SK-N-SH (cell line): ENCODE measurements at regions not wholly inside any gene's neighbourhood (a gene's known extent, or its start where the extent isn't known, plus 50 kb on each side); places are given as distances from the start of the nearest gene placed in this dataset.

Experiments used
- CTCF ChIA-PET: fragments of 300-600, 350-600 bp; formaldehyde crosslinking; extraction: SDS; loops from one replicate; lab custom pipeline; 2021; lab: Yijun Ruan, JAX
- POLR2A ChIA-PET: fragments of 350-600 bp; sonication (Branson Sonifier 250); formaldehyde crosslinking; extraction: SDS; loops from one replicate; lab custom pipeline; 2020; ENCODE audit warnings: antibody characterized with exemption, inconsistent platforms; lab: Yijun Ruan, JAX
- DNase-seq: peaks from one replicate; pipeline ENCODE4 v3.0.0; 2012
- H2AFZ ChIP-seq: fragments of 200-600 bp; sonication (generic); 2 replicates; pipeline ENCODE4 v1.8.1; 2016; ENCODE audit warnings: antibody characterized with exemption, mild to moderate bottlenecking, low read depth
- H3F3A ChIP-seq: fragments of 200-600 bp; sonication (generic); replicated peaks from 2 replicates; pipeline ENCODE3; 2016; ENCODE audit warnings: antibody characterized with exemption, mild to moderate bottlenecking; ENCODE audit not compliant: insufficient read depth
- H3K27ac ChIP-seq, 2 experiments: fragments of 200-500 bp in 1 of 2; fragments of 200-600 bp in 1 of 2; sonication (Bioruptor generic) in 1 of 2; sonication (generic), shearing (Covaris generic) in 1 of 2; 2 replicates each; pipeline versions ENCODE4 v1.5.1 to v1.6.1; 2014 to 2016; ENCODE audit warnings: low read depth in 2 of 2, inconsistent platforms in 1 of 2, low read length in 1 of 2, mild to moderate bottlenecking in 1 of 2, mixed read lengths in 1 of 2
- H3K27me3 ChIP-seq: fragments of 200-600 bp; sonication (generic), shearing (Covaris generic); 2 replicates; pipeline ENCODE4 v1.6.1; 2016; ENCODE audit warnings: mixed run types; ENCODE audit not compliant: insufficient read depth
- H3K36me3 ChIP-seq, 2 experiments: fragments of 200-500 bp in 1 of 2; fragments of 200-600 bp in 1 of 2; sonication (Bioruptor generic) in 1 of 2; sonication (generic) in 1 of 2; replicated peaks in 1 of 2; 2 replicates each; pipeline versions ENCODE3 to v1.5.1; 2014 to 2016; ENCODE audit warnings: low read length in 1 of 2, mild to moderate bottlenecking in 1 of 2; ENCODE audit not compliant: insufficient read depth in 2 of 2, control insufficient read depth in 1 of 2
- H3K4me1 ChIP-seq, 2 experiments: fragments of 200-500 bp in 1 of 2; fragments of 200-600 bp in 1 of 2; sonication (Bioruptor generic) in 1 of 2; sonication (generic), shearing (Covaris generic) in 1 of 2; 2 replicates each; pipeline versions ENCODE4 v1.5.1 to v1.6.1; 2014 to 2016; ENCODE audit warnings: low read depth in 1 of 2, low read length in 1 of 2, mixed run types in 1 of 2; ENCODE audit not compliant: insufficient read depth in 2 of 2, control insufficient read depth in 1 of 2
- H3K4me2 ChIP-seq: fragments of 200-600 bp; sonication (generic), shearing (Covaris generic); 2 replicates; pipeline ENCODE4 v1.6.1; 2017; ENCODE audit warnings: mixed run types
- H3K4me3 ChIP-seq, 2 experiments: fragments of 200-500 bp in 1 of 2; fragments of 200-600 bp in 1 of 2; sonication (Bioruptor generic) in 1 of 2; sonication (generic), shearing (Covaris generic) in 1 of 2; 2 replicates each; pipeline versions ENCODE4 v1.5.1 to v1.8.1; 2014 to 2016; ENCODE audit warnings: low read depth in 2 of 2, inconsistent platforms in 1 of 2, low read length in 1 of 2, mild to moderate bottlenecking in 1 of 2, mixed read lengths in 1 of 2, moderate library complexity in 1 of 2
- H3K79me2 ChIP-seq: fragments of 200-600 bp; sonication (generic); 2 replicates; pipeline ENCODE4 v1.8.1; 2017; ENCODE audit warnings: mild to moderate bottlenecking; ENCODE audit not compliant: insufficient read depth
- H3K9ac ChIP-seq: fragments of 200-600 bp; sonication (generic); 2 replicates; pipeline ENCODE4 v1.6.1; 2017; ENCODE audit warnings: mixed run types
- H3K9me2 ChIP-seq: fragments of 200-600 bp; sonication (generic); 2 replicates; pipeline ENCODE4 v1.6.1; 2017; ENCODE audit warnings: mixed run types
- H3K9me3 ChIP-seq: fragments of 200-600 bp; sonication (generic); 2 replicates; pipeline ENCODE4 v1.6.1; 2017; ENCODE audit warnings: mixed run types, mild to moderate bottlenecking, moderate library complexity
- H4K20me1 ChIP-seq: fragments of 200-600 bp; sonication (generic); 2 replicates; pipeline ENCODE4 v1.6.1; 2017; ENCODE audit warnings: mild to moderate bottlenecking, mixed run types; ENCODE audit not compliant: insufficient read depth
- FOSL2 ChIP-seq: IDR thresholded peaks from 2 replicates; pipeline ENCODE4 v1.4.0; 2012; ENCODE audit warnings: low read depth, mild to moderate bottlenecking, moderate library complexity, borderline replicate concordance
- FOXM1 ChIP-seq: IDR thresholded peaks from 2 replicates; pipeline ENCODE4 v1.4.0; 2012; ENCODE audit warnings: low read depth, mild to moderate bottlenecking
- NFIC ChIP-seq: IDR thresholded peaks from 2 replicates; pipeline ENCODE4 v1.4.0; 2012; ENCODE audit warnings: borderline replicate concordance
- NRF1 ChIP-seq: IDR thresholded peaks from 2 replicates; pipeline ENCODE4 v1.6.1; 2012; ENCODE audit warnings: low read depth, mild to moderate bottlenecking, low read length
- PBX3 ChIP-seq: IDR thresholded peaks from 2 replicates; pipeline ENCODE4; 2012
- RCOR1 ChIP-seq: fragments of 150-350 bp; IDR thresholded peaks from 2 replicates; pipeline ENCODE4 v1.6.1; 2017; ENCODE audit warnings: antibody characterized with exemption, low read length
- REST ChIP-seq: IDR thresholded peaks from 2 replicates; pipeline ENCODE4 v1.6.1; 2012; ENCODE audit warnings: mild to moderate bottlenecking, low read depth, low read length, moderate library complexity
- RFX5 ChIP-seq: IDR thresholded peaks from 2 replicates; pipeline ENCODE4 v1.6.1; 2012; ENCODE audit warnings: mild to moderate bottlenecking, improper control_type of control experiment, low read length
- TCF12 ChIP-seq: IDR thresholded peaks from 2 replicates; pipeline ENCODE4 v1.4.0; 2012
- TEAD4 ChIP-seq: IDR thresholded peaks from 2 replicates; pipeline ENCODE4 v1.4.0; 2012; ENCODE audit warnings: mild to moderate bottlenecking, borderline replicate concordance; ENCODE audit not compliant: insufficient read depth
- YY1 ChIP-seq: IDR thresholded peaks from 2 replicates; pipeline ENCODE4 v1.4.0; 2012; ENCODE audit warnings: low read depth, mild to moderate bottlenecking
- WGBS: methylation state at CpG from one replicate; pipeline ENCODE4 v1.1.6; 2017; ENCODE audit warnings: low lambda C conversion rate; 5-methylcytosine and 5-hydroxymethylcytosine counted together
- TF ChIP-seq, protein P1 (sequence below): fragments of 150-350 bp; IDR thresholded peaks from 2 replicates; pipeline ENCODE4 v1.6.1; 2017; ENCODE audit warnings: antibody characterized with exemption, low read length, low read depth, borderline replicate concordance
- TF ChIP-seq, protein P2 (sequence below): IDR thresholded peaks from 2 replicates; pipeline ENCODE4 v1.4.0; 2012; ENCODE audit warnings: low read depth, borderline replicate concordance

DNA sequence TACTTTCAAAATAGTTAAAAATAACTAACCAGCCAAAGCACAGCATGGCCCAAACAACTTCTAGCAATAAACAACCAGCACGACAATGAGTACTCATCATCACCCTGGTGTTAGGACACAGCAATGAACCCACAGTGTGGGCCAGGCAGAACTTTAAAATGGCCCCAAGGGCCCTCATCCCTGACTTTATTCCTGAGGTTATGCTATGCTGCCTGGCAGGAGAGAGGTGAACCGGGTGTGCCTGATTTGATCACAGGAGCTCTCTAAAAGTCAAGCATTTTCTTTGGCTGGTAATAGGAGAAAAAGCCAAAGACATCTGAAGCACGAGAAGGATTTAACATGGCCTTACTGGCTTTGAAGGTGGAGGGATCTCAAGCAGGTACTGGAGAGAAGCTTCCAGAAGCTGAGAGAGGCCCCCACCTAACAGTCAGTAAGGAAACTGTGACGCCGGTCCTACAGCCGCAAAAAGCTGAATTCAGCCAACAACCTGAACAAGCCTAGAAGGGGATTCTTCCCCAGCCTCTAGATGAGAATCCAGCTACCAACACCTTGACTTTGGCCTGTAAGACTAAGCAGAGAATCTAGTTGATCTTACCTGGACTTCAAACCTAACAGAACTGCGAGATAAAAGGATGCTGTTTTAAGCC, 115.4 kb downstream of the DDX1 start:
- TF ChIP-seq NRF1 (no peak), RFX5 (no peak), RCOR1 (no peak), NFIC (no peak), PBX3 (no peak), FOSL2 (no peak), FOXM1 (no peak), TEAD4 (no peak), REST (no peak), TCF12 (no peak), YY1 (no peak)
- TF ChIP-seq, protein P1, sequence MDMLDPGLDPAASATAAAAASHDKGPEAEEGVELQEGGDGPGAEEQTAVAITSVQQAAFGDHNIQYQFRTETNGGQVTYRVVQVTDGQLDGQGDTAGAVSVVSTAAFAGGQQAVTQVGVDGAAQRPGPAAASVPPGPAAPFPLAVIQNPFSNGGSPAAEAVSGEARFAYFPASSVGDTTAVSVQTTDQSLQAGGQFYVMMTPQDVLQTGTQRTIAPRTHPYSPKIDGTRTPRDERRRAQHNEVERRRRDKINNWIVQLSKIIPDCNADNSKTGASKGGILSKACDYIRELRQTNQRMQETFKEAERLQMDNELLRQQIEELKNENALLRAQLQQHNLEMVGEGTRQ: no peak
- TF ChIP-seq, protein P2, sequence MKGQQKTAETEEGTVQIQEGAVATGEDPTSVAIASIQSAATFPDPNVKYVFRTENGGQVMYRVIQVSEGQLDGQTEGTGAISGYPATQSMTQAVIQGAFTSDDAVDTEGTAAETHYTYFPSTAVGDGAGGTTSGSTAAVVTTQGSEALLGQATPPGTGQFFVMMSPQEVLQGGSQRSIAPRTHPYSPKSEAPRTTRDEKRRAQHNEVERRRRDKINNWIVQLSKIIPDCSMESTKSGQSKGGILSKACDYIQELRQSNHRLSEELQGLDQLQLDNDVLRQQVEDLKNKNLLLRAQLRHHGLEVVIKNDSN: no peak
- TF ChIP-seq, all 33 proteins: peak for 0

More for the DNA sequence above, 115.4 kb downstream of the DDX1 start:
- WGBS: 53% methylated on average over 7 of the region's 7 CpGs
- ChIA-PET POLR2A (no interaction called here), CTCF (interaction anchor here (1.8 kb wide), 1 partner anchor 12 kb away, joined by 8 read pairs; no protein-coding TSS in a partner anchor)
- no peaks in the 10 kb centered on the region for H3K9me2 ChIP-seq
- H4K20me1 ChIP-seq: no peaks in the 10 kb centered on the region
- H3K27ac ChIP-seq: no peak overlapping the region
- no peak for DNase-seq
- no peaks in the 10 kb centered on the region for H3K27me3 ChIP-seq
- H3K4me1 ChIP-seq: peaks cover 0 to 4% of the 10 kb centered on the region in 2 experiments; a peak in 1 of 4 replicates
- H3K79me2 ChIP-seq: no peaks in the 10 kb centered on the region
- no peak overlapping the region for H3K4me3 ChIP-seq
- H2AFZ ChIP-seq: no peak overlapping the region
- H3K36me3 ChIP-seq: no peaks in the 10 kb centered on the region
- H3K9me3 ChIP-seq: no peaks in the 10 kb centered on the region
- no peak overlapping the region for H3K4me2 ChIP-seq
- H3K9ac ChIP-seq: no peak overlapping the region
- H3F3A ChIP-seq: no peaks in the 10 kb centered on the region
